ENCODE measurements at regions not wholly inside any gene's neighbourhood (a gene's known extent, or its start where the extent isn't known, plus 50 kb on each side); places are given as distances from the start of the nearest gene placed in this dataset.
A peak's percentile ranks its signal among the peaks of the same experiment; 100 is the strongest.

- WGBS (ENCODE audit: low lambda C conversion rate) = 29% methylated on average over 1 of the region's 1 CpG
These were observed 184.2 kb upstream of the RAB4A start for GRCh38 chr1:229086686-229087085.

DNA sequence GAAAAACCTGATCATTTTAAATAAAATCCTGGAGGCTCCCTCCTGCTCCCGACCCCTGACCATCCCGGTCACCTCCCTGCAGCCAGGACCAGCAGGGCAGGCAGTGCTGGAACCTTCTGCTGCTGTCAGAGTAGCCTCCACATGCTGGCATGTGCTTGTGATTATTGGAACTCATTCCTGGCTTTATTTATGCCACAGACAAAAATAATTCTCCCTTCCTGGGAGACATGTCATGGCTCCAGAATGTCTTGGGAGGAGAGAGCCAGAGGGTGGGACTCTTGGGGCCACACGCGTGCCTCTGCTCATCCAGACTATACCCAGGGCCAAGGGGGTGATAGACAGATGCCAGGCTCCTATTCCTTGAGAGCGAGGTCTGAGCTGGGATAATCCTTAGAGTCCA is 183.6 kb upstream of the RAB4A start:
- no peak overlapping the region for H3K4me2 ChIP-seq (ENCODE audit: low read depth, low read length)
- H2AFZ ChIP-seq (ENCODE audit: low read length) = no peak overlapping the region
- H3K9me3 ChIP-seq (ENCODE audit: low read length) = peaks cover 12% of the 10 kb centered on the region
- BruUV-seq (replicated peaks) = no TSS peak
- in situ Hi-C loops (cut with HindIII; ENCODE audit: extremely low pct_ligation_motif_present, low pct_unique_long_range_greater_than_20kb) (no loop called here), intact Hi-C loops (cut with micrococcal nuclease; ENCODE audit: unreplicated experiment) (no loop called here)
- H3K9ac ChIP-seq (ENCODE audit: insufficient read depth, low read depth, low read length) = no peak overlapping the region
- no peak overlapping the region for H3K27ac ChIP-seq (ENCODE audit: extremely low read length, insufficient read depth, low read length)
- ATAC-seq = no peak
- TF ChIP-seq, protein P1, sequence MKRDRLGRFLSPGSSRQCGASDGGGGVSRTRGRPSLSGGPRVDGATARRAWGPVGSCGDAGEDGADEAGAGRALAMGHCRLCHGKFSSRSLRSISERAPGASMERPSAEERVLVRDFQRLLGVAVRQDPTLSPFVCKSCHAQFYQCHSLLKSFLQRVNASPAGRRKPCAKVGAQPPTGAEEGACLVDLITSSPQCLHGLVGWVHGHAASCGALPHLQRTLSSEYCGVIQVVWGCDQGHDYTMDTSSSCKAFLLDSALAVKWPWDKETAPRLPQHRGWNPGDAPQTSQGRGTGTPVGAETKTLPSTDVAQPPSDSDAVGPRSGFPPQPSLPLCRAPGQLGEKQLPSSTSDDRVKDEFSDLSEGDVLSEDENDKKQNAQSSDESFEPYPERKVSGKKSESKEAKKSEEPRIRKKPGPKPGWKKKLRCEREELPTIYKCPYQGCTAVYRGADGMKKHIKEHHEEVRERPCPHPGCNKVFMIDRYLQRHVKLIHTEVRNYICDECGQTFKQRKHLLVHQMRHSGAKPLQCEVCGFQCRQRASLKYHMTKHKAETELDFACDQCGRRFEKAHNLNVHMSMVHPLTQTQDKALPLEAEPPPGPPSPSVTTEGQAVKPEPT (CRISPR knock-in tag; IDR thresholded peaks at IDR 0.05; ENCODE audit: low read depth) = no peak
- TF ChIP-seq XRCC5 (optimal IDR thresholded peaks at IDR 0.05; ENCODE audit: low read length) = no peak
- TF ChIP-seq, protein P2, sequence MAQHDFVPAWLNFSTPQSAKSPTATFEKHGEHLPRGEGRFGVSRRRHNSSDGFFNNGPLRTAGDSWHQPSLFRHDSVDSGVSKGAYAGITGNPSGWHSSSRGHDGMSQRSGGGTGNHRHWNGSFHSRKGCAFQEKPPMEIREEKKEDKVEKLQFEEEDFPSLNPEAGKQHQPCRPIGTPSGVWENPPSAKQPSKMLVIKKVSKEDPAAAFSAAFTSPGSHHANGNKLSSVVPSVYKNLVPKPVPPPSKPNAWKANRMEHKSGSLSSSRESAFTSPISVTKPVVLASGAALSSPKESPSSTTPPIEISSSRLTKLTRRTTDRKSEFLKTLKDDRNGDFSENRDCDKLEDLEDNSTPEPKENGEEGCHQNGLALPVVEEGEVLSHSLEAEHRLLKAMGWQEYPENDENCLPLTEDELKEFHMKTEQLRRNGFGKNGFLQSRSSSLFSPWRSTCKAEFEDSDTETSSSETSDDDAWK (CRISPR knock-in tag; IDR thresholded peaks at IDR 0.05) = no peak
- no peak for TF ChIP-seq KAT2B (IDR thresholded peaks at IDR 0.05; ENCODE audit: borderline replicate concordance, low read depth, low read length)
- TF ChIP-seq DPF2 (CRISPR knock-in tag; IDR thresholded peaks at IDR 0.05; ENCODE audit: borderline replicate concordance, low read depth) = no peak
- no peak for TF ChIP-seq PRDM15 (CRISPR knock-in tag; IDR thresholded peaks at IDR 0.05)
- H3K79me2 ChIP-seq (ENCODE audit: insufficient read depth, low read length) = no peaks in the 10 kb centered on the region
- WGBS (ENCODE audit: low lambda C conversion rate) = 88% methylated on average over 5 of the region's 5 CpGs
- no peaks in the 10 kb centered on the region for H3K36me3 ChIP-seq (replicated peaks in 1 of 2; ENCODE audit: control insufficient read depth in 1 of 2, insufficient read depth in 2 of 2, low read length in 2 of 2)
- H3K4me1 ChIP-seq (ENCODE audit: insufficient read depth, low read length) = peaks cover 29% of the 10 kb centered on the region
- DNase-seq (ENCODE audit: low spot score) = no peak
- H3K27me3 ChIP-seq (ENCODE audit: control insufficient read depth in 1 of 2, insufficient read depth in 2 of 2, low read length in 2 of 2) = no peaks in the 10 kb centered on the region
- no peak overlapping the region for H3K4me3 ChIP-seq (replicated peaks in 1 of 3; ENCODE audit: insufficient read depth in 1 of 3, low read depth in 2 of 3, low read length in 3 of 3)
- CTCF ChIA-PET (ENCODE audit: low intra/inter-chr PET ratio, low total read pairs) = no interaction called here
- POLR2A ChIA-PET = no interaction called here
- FAIRE-seq = no peak
- H4K20me1 ChIP-seq (ENCODE audit: insufficient read depth, low read length) = no peaks in the 10 kb centered on the region

More at GRCh38 chr1:229086686-229087085, 184.2 kb upstream of the RAB4A start:
- no peak overlapping the region for H2AFZ ChIP-seq (ENCODE audit: low read length)
- DNase-seq (ENCODE audit: low spot score) (no peak), ATAC-seq (no peak), FAIRE-seq (peak; percentile 15)
- no peak overlapping the region for H3K27ac ChIP-seq (ENCODE audit: extremely low read length, insufficient read depth, low read length)
- in situ Hi-C loops (cut with HindIII; ENCODE audit: extremely low pct_ligation_motif_present, low pct_unique_long_range_greater_than_20kb) (no loop called here), intact Hi-C loops (cut with micrococcal nuclease; ENCODE audit: unreplicated experiment) (no loop called here)
- TF ChIP-seq ZSCAN25 (CRISPR knock-in tag; IDR thresholded peaks at IDR 0.05) (peak; percentile 88), U2AF2 (IDR thresholded peaks at IDR 0.05; ENCODE audit: low read depth, low read length) (no peak), ZNF44 (CRISPR knock-in tag; IDR thresholded peaks at IDR 0.05) (no peak), POLR2A (IDR thresholded peaks at IDR 0.05; ENCODE audit: insufficient read depth in 1 of 2, low read depth in 2 of 2, low read length in 2 of 2) (no peak)
- H3K27me3 ChIP-seq (ENCODE audit: control insufficient read depth in 1 of 2, insufficient read depth in 2 of 2, low read length in 2 of 2) = no peaks in the 10 kb centered on the region
- BruUV-seq (replicated peaks) = no TSS peak
- peaks cover 18% of the 10 kb centered on the region for H3K9me3 ChIP-seq (ENCODE audit: low read length)
- no peak overlapping the region for H3K9ac ChIP-seq (ENCODE audit: insufficient read depth, low read depth, low read length)
- no peaks in the 10 kb centered on the region for H3K36me3 ChIP-seq (replicated peaks in 1 of 2; ENCODE audit: control insufficient read depth in 1 of 2, insufficient read depth in 2 of 2, low read length in 2 of 2)
- no peak overlapping the region for H3K4me3 ChIP-seq (replicated peaks in 1 of 3; ENCODE audit: insufficient read depth in 1 of 3, low read depth in 2 of 3, low read length in 3 of 3)
- ChIA-PET POLR2A (no interaction called here), CTCF (ENCODE audit: low intra/inter-chr PET ratio, low total read pairs) (no interaction called here)
- H3K4me2 ChIP-seq (ENCODE audit: low read depth, low read length) = no peak overlapping the region
- no peaks in the 10 kb centered on the region for H3K79me2 ChIP-seq (ENCODE audit: insufficient read depth, low read length)
- H4K20me1 ChIP-seq (ENCODE audit: insufficient read depth, low read length) = no peaks in the 10 kb centered on the region
- H3K4me1 ChIP-seq (ENCODE audit: insufficient read depth, low read length) = peaks cover 25% of the 10 kb centered on the region

All from HepG2 (cell line).